Activated naive CD4-positive, alpha-beta T cell (primary cell): ENCODE measurements at regions not wholly inside any gene's neighbourhood (a gene's known extent, or its start where the extent isn't known, plus 50 kb on each side); places are given as distances from the start of the nearest gene placed in this dataset.
"Not testable (repeated sequence)": the region's sequence is repeated elsewhere in the genome, so short reads cannot be mapped to it uniquely, and the experiment has no call there.

Experiments
- DNase-seq, 4 experiments: peaks; one replicate each; lab custom pipeline; 2025; lab: John Stamatoyannopoulos, UW

DNA sequence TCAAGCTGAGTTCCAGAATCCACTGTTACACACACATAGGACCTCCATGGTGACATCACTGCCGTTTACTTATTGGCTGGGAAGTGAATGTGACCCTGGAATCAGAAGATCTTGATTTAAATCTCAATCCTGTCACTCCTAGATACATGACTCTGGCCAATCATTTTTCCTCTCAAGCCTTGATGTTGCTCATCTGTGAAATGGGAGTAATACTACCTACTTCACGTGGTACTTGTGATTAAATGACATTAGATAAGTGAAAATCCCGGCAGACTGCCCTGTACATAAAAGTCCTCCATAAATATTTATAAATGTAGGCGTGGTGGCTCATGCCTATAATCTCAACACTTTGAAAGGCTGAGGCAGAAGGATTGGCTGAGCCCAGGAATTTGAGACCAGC lies 88.0 kb upstream of the SVIL start:
- DNase-seq: no peak

DNA sequence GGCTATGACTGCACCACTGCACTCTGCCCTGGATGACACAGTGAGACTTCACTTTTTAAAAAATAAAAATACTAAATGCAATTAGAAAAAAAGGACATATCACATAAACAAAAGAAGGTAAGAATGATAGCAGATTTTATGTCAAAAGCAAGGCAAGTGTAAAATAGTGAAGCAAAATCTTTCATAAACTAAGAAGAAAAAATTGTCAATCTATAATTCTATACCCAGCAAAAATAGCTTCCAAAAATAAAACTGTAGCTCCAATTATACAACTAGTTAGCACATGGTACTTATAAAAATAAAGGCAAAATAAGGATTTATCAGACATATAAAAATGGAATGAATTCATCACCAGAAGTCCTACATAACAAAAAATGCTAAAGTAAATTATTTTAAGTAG lies 85.4 kb upstream of the SVIL start:
- DNase-seq: no peak

DNA sequence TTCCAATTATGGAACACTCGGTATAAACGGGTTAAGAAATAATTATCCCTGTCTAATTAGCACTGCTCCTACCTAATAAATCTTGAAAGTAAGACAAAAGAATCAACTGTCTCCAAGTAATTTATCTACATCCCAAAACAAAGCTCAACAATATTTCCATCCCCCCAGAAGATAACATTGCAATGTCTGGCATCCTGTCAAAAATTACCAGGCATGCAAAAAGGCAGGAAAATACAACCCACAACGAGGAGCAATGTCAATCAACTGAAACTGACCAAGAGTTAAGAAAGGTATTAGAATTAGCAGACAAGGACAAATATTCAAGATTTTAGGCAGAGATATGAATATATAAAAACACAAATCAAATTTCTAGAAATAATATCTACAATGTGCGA lies 84.5 kb upstream of the SVIL start:
- DNase-seq: no peak

DNA sequence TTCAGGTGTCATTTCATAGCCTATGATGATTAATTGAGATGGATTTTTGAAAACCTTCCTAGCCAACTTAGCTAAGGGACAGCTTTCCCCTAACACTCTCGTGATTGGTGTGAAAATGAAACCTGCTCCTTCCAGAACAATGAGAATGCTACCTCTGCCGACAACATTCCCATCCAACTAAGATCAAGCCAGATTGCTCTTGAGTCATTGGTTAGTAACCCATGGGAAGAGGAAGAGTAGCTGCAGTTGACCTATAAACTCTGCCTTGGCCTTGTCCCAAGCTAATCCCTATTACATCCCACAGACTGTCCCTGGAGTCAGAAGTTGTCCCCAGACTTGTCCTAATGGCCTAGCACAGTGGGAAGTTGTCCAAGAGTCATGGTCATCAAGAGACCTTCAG lies 80.5 kb upstream of the SVIL start:
- DNase-seq: no peak

DNA sequence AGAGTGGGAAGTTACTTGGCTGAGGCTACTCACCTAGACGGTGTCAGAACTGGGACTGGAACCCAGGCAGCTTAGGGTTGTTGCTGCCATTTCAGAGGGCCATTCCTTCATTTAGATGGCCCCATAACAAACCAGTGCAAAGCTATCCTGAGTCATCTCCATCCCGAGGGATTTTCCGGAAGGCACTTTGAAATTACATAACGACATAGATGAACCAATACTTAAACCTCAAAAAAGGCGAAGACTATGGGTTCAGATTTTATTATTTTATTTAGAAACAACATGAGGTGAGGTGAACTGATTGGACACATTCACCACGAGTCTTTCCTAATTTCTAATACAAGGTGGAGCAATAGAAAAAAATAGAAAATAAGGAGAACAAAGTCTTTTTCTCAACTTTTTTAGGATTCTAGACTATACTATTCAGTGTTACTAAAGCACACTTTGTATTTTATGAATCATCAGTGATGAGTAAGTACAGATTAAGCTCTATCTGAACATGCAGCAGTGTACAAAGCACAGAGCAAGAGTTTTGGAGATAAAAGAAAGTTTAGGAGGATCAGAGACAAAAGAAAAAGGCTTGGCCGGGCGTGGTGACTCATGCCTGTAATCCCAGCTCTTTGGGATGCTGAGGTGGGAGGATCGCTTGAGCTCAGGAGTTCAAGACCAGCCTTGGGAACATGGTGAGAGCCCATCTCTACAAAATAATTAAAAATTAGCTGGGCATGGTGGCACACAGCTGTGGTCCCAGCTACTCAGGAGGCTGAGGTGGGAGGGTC lies 79.5 kb upstream of the SVIL start:
- no peak for DNase-seq

DNA sequence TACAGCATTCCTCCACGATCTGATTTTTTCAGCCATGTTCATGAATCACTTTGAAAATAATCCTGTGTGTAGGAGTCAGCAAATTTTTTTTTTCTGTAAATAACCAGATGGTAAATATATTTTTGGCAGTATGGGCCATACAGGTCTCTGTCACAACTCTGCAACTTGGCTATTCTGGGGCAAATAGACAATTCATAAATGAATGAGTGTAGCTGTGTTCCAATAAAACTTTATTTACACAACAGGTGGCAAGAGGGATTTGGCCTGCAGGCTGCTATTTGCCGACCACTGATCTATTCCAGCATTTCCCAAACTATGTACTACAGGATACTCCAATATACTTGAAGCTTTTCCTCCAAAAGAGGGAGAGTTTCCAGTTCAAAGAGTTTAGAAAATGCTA lies 78.7 kb upstream of the SVIL start:
- no peak for DNase-seq

DNA sequence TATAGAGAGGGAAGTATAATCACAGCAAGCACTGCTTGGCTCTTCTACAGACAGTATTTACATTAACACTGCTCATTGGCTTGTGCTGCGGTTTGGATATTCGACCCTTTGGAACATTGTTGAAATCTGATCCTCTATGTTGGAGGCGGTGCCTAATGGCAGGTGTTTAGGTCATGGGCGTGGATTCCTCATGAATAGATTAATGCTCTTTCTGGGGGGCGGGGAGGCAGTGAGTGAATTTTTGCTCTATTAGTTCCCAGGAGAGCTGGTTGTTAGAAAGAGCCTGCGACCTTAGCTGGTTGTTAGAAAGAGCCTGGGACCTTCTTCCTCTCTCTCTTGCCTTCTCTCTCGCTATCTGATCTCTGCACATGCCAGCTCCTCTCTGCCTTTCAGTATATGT lies 77.3 kb upstream of the SVIL start:
- no peak for DNase-seq

DNA sequence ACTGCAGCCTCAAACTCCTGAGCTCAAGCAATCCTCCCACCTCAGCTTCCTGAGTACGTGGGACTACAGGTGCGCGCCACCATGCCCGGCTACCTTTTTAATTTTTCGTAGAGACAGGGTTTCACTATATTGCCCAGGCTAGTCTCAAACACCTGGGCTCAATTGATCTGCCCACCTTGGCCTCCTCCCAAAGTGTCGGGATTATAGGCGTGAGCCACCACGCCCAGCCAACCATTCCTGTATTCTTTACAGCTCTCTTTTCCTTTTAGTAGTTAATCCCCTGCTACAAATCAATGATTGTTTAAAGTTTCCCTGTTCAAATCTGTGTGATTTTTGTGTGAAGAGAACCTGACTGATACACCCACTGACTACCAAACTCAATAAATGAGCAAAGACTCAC lies 75.4 kb upstream of the SVIL start:
- DNase-seq: no peak

DNA sequence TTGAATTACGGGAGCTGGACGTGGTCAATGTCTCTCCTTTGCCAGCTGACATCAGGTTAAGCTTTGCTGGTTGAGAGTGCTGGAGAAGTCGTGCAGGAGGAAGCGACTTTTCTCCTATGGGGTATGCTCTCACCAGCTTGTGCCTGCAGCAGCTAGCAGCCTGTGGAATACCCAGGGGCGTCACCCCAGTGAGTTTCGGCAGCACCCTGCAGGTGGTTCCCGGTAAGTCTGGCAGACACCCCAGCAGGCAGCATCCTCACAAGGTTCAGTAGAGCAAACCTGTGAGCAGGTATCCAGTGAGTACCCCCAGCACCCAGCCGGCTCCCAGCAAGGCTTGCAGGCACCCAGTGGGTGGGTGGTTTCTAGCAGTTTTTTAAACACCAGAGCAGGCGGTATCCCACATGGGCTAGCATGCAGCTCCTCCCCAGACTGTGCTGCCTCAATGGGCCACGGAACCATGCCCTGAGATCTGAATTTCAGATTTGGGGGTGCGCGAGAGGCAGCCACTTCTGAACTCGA lies 74.8 kb upstream of the SVIL start:
- DNase-seq: no peak

DNA sequence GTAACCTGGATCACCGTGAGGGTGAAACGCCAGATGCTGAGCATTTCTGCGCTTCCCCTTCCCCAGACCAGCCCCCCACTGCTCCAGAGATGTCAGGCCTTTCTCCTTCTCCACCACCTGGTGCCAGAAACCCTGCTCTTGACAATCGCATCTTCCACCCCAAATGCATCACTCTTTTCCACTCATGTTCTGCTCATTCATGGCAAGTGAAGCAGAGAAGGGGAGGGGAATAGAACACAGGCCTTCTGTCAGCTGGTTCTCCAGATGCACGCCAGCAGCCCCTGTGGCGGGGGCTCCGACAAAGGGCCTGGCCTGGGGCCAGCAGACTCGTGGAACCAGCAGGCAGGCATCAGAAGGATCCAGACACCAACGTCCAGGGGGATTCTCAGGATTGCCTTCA lies 68.5 kb upstream of the SVIL start:
- no peak for DNase-seq

DNA sequence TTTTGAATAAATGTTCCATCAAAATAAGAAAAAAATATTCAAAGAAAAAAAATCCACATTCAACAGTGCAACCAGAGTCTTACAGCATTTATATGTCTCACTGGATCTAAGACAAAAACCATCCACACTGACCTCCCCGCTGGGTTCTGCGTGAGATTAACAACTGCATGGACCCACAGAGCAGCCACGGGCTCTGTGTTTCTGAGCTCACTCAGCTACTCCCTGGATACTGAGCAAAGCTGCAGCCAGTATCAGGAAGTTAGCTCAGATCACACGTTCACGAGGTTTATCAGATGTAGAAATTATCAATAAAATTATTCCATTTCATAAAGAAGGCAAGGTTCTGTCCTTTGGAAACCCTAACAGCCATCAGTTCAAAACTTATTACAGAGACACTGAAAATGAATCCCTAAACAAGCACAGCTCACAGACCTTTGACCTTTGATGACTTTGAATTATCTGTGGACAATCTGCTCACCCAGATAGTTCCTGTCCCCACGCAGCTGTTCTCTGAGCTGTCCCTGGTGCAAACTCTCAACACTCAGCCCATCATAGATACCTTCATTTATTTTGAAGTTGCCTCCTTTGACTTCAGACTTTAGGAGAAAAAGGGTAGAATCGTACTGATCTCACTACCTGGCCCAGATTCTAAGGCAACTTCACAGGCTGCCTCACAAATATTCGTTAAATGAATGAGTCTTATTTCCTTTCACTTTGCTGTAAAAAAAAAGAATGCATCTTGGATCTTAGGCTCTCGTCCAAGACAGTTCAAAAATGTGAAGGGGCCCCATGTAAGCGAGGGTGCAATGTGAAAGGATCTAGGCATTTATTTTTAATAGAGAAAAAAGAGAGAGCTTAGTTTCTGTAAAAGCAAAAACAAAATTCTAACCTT lies 67.7 kb upstream of the SVIL start:
- DNase-seq: no peak

DNA sequence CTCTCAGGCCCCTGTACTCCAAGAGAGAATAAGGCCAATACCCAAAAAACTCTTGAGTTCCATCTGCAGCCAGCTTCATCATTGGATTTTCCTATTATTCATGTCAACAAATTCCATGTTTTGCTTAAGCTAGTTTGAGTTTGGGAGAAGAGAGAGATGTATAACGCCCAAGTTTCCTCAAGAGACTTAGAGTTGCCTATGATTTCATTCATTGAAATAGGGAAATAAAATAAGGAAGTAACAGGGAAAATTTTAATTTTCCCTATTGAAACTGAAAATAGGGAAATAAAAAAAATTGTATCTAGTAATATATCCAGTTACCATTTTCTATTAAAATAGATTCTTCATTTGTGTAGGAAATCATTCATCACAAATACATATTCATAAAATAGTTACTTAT lies 66.5 kb upstream of the SVIL start:
- no peak for DNase-seq

DNA sequence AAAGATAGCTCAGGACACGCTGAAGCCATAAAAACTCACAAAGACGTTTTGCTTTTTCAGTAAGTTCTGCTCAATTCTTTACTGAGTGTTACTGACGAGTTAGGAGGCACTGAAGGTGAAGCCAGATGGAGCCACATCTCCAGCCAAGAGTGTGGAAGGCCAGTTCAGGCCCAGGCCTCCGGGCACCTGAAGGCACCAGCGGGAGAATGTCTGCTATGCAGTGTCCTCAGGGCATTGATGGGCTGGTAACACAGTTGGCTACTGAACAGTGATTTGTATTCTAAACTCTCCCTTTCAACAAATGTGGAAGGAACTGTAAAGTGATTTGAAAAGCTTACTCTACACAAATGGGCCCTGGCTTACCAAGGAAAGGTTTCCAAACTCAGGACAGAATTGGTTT lies 64.8 kb upstream of the SVIL start:
- no peak for DNase-seq

DNA sequence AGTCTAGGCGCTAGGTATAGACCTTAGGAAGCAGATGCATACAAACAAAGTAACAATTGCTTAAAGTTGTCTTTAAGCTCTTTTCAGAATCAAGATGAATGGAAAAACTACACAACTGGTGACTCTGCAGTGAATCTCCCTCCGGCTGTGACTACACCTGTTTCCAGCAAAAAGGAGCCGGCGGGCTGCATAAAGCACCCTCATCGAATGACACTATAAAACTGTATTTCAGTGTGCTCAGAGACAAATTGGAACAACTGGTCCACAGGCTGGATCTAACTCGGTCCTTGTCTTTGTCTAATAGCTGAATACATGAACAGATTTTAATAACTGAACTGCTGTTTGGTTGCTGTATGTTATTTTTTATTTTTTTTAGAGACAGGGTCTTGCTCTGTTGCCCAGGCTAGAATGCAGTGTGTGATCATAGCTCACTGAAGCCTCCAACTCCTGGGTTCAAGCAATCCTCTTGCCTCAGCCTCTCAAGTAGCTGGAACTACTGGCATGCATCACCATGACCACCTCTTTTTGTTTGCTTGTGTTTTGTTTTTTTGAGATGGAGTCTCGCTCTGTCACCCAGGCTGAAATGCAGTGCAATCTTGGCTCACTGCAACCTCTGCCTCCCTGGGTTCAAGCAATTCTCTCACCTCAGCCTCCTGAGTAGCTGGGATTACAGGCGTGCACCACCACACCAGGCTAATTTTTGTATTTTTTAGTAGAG lies 64.2 kb upstream of the SVIL start:
- DNase-seq: no peak

DNA sequence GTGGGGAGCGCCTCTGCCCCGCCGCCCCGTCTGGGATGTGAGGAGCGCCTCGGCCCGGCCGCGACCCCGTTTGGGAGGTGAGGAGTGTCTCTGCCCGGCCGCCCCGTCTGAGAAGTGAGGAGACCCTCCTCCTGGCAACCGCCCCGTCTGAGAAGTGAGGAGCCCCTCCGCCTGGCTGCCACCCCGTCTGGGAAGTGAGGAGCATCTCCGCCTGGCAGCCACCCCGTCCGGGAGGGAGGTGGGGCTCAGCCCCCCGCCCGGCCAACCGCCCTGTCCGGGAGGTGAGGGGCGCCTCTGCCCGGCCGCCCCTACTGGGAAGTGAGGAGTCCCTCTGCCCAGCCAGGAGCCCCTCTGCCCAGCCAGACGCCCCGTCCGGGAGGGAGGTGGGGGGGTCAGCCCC lies 61.8 kb upstream of the SVIL start:
- DNase-seq: not testable (repeated sequence)

DNA sequence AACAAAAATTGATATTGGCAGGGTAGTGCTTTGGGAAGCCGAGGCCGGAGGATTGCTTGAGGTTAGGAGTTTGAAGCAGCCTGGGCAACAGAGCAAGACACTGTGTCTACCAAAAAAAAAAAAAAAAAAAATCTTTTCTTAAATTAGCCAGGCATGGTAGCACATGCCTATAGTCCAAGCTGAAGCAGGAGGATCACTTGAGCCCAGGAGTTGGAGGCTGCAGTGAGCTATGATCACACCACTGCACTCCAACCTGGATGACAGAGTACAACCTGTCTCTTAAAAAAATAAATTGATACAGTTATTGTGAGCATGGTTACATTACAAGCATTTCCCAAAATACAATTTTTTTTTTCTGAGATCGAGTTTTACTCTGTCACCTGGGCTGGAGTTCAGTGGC lies 59.4 kb upstream of the SVIL start:
- no peak for DNase-seq

DNA sequence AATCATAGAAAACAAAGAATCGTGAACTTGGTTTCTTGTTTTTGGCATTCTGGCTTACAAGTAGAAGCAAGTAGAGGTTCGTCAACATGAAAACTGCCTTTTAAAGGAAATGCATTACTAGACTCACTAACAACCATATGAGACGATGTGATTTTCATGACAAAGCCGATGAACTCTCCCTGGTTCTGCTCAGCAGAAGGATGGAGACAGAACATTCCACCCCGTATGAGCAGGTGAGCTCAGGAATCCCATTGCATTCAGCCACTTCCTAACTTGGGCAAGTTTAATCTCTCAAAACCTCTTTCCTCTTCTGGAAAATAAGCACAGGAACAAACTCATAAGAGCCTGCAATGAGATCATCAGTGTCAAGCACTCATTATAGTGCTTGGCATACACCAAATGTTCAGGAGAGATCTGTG lies 57.4 kb upstream of the SVIL start:
- no peak for DNase-seq

DNA sequence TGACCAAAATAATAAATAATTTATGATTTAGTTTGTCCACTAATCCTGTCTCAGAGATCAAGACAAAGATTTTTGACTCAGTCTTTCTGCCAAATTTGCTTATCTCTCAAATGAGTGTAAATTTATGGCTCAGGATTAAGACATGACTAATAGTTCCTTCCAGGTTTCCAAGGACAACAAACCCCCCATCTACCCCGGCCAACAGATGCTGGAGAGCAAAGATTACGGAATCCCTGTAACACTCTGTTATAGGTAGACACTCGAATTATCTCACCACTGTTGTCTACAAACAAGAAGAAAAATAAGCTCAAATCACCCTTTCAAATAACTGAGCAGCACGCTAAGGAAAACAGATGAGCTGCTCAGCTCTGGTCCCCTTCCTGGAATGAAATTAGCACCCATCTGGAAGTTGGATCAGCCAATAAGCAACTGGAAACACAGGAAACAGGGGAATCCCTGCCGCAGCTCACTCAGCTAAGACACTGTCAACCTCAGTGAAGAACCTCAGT lies 56.8 kb upstream of the SVIL start:
- no peak for DNase-seq

DNA sequence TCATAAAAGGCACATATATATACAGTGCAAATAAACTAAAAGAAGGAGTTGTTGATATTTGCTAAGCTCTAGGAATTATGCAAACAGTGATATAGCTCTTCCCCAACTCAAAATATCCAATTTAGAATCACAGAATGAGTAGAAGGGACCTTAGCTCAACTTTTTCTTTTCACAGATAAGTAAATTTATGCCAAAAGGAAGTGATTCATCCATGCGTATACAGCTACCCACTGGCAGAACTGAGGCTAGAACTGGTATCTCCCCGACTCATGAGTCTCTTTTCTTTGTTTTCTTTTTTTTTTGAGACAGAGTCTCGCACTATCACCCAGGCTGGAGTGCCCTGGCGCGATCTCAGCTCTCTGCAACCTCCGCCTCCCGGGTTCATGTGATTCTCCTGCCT lies 54.2 kb upstream of the SVIL start:
- DNase-seq: no peak

DNA sequence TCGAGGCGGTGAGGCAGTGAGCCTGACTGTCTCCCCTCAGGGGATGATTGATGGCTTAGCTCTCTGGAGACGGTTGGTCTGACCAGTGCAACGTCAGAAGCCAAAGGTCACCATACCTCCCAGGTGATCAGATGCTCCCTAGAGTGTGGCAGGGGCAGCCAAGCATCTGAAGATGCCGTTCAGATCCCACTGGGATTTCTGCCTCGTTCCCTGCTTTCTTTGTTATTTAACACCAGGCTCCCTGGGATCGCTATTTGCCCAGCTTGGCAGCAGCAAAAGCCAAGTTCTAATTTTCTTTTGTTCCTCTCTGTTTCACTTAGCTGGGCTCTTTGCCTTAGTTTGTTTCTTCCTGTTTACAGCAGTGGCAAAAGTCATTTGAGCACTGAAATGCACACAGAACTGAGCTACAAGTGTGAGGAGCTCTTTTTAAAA lies 53.5 kb upstream of the SVIL start:
- no peak for DNase-seq

DNA sequence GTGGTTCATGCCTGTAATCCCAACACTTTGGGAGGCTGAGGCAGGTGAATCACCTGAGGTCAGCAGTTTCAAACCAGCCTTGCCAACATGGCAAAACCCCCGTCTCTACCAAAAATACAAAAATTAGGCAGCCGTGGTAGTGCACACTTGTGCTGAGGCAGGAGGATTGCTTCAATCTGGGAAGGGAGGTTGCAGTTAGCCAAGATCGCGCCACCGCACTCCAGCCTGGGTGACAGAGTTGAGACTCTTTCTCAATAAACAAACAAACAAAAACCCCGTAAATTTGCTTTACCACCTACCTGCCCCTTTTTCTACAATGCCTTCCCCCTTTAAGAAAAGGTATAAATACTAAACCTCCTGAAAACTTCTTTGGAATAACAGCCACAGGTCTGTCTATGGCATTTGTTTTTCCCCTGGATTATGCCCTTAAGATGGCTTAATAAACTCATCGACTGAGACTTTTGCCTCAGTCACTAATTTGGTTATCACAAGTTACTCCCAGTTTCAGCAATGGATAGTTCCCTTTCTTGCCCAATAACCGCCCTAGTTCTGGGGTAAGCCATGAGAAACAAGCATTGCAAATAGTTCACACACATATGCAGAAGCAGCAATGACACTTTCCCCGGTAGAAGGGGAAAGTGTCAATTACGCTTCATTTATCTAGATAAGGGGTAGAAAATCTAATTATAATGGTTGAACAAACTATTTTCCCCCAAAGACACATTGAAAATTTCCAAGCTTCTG lies 52.8 kb upstream of the SVIL start:
- DNase-seq: no peak

DNA sequence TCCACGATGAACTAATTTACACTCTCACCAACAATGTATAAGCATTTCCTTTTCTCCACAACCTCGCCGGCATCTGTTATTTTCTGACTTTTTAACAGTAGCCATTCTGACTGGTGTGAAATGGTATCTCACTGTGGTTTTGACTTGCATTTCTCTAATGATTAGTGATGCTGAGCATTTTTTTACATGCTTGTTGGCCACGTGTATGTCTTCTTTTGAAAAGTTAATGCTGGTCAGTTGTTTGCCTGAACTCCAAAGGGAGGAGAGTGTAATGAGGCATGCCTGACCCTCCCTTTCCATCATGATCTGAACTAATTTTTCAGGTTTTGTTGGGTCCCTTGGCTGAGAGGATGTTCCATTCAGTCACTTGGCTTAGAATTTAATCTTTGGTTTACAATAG lies 50.7 kb upstream of the SVIL start:
- no peak for DNase-seq
